CD4-positive, CD25-positive, alpha-beta regulatory T cell (primary cell): ENCODE measurements at regions not wholly inside any gene's neighbourhood (a gene's known extent, or its start where the extent isn't known, plus 50 kb on each side); places are given as distances from the start of the nearest gene placed in this dataset.

Source experiments
- ATAC-seq, 2 donors: fragments of 150-1000 bp; cut with Tn5 transposase; one replicate each; pipeline ENCODE4 v1.10.0; 2021; ENCODE audit warnings: low read depth in 2 of 2, moderate number of reproducible peaks in 2 of 2, moderate library complexity in 1 of 2
- DNase-seq, 3 donors: peaks; one replicate each; pipeline versions ENCODE4 v3.0.0 to v3.0.0-alpha.2; 2012 to 2022; ENCODE audit warnings: mixed read lengths in 1 of 3
- H3K27ac ChIP-seq: one replicate; pipeline ENCODE4 v1.7.0; 2013; ENCODE audit warnings: mild to moderate bottlenecking, low read length; ENCODE audit not compliant: insufficient read depth, poor library complexity, severe bottlenecking
- H3K27me3 ChIP-seq: one replicate; pipeline ENCODE4 v1.7.0; 2013; ENCODE audit warnings: low read length; ENCODE audit not compliant: control insufficient read depth, insufficient read depth
- H3K36me3 ChIP-seq: one replicate; pipeline ENCODE4 v1.7.0; 2013; ENCODE audit warnings: mild to moderate bottlenecking, low read length, moderate library complexity; ENCODE audit not compliant: control insufficient read depth, insufficient read depth
- H3K4me1 ChIP-seq: 2 replicates; pipeline ENCODE4 v1.7.0; 2013; ENCODE audit warnings: mild to moderate bottlenecking, low read length; ENCODE audit not compliant: insufficient read depth, control insufficient read depth, poor library complexity, severe bottlenecking
- H3K4me3 ChIP-seq: one replicate; pipeline ENCODE4 v1.7.0; 2013; ENCODE audit warnings: low read depth, mild to moderate bottlenecking, low read length, moderate library complexity
- H3K9me3 ChIP-seq, 2 experiments: 1 replicate in 1 of 2; 2 replicates in 1 of 2; pipeline ENCODE4 v1.7.0; 2013; ENCODE audit warnings: low read length in 2 of 2, mild to moderate bottlenecking in 1 of 2, moderate library complexity in 1 of 2; ENCODE audit not compliant: control insufficient read depth in 2 of 2
- H3K27ac Mint-ChIP-seq, 3 donors: one replicate each; pipeline ENCODE4 v1.8.0; 2020 to 2022; ENCODE audit warnings: mild to moderate bottlenecking in 3 of 3, mixed read lengths in 3 of 3, moderate library complexity in 2 of 3
- H3K27me3 Mint-ChIP-seq: one replicate; pipeline ENCODE4 v1.8.0; 2022; ENCODE audit warnings: mild to moderate bottlenecking, mixed read lengths
- H3K36me3 Mint-ChIP-seq: one replicate; pipeline ENCODE4 v1.8.0; 2020; ENCODE audit warnings: mixed read lengths
- H3K4me1 Mint-ChIP-seq, 4 donors: one replicate each; pipeline ENCODE4 v1.8.0; 2020 to 2022; ENCODE audit warnings: mixed read lengths in 4 of 4, mild to moderate bottlenecking in 1 of 4
- H3K4me3 Mint-ChIP-seq, 4 donors: one replicate each; pipeline ENCODE4 v1.8.0; 2020 to 2022; ENCODE audit warnings: mild to moderate bottlenecking in 4 of 4, mixed read lengths in 4 of 4, moderate library complexity in 3 of 4
- H3K9me3 Mint-ChIP-seq, 7 donors: one replicate each; pipeline ENCODE4 v1.8.0; 2020 to 2022; ENCODE audit warnings: mixed read lengths in 7 of 7, mild to moderate bottlenecking in 3 of 7, moderate library complexity in 2 of 7

DNA sequence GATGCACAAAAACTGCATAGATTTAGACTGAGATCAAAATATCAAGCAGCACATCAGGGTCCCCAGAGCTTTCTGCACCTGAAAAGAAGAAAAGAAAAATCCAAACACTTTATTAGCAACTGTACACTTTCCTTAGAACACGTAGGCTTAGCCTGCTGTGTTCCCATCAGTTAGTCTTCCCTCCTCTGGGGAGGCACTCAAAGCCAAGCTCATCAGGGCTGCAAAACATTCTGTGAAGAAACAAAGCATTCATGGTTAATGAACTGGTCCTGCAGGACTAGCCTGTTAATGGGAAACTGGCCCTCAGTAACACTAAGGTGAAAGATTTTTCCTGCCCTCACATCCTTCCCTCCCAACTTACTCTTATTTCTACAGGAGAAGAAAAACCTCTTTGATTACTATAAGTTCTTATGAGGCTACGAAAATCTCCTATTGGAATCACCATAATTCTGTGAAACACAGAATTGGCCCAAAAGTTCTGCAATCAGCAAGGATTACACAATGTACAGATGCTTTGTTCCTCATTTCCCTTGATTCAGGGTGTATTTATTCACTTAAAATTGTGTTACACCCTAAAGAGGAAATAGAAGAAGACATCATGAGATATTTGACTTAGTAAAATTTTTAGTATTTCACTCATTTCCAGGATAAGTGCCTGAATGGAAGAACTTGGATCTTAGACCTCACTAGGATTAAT, 901.0 kb upstream of the MAP3K7 start:
- Histone ChIP-seq H3K27me3 (no peaks in the 10 kb centered on the region), H3K9me3 (no peaks in the 10 kb centered on the region), H3K4me1 (no peaks in the 10 kb centered on the region), H3K36me3 (no peaks in the 10 kb centered on the region), H3K27ac (no peak overlapping the region), H3K4me3 (no peak overlapping the region)
- Mint-ChIP-seq H3K27ac (no peak overlapping the region), H3K4me1 (no peaks in the 10 kb centered on the region), H3K27me3 (no peaks in the 10 kb centered on the region), H3K9me3 (peaks cover 0 to 2% (median 0%) of the 10 kb centered on the region in 7 donors), H3K4me3 (no peak overlapping the region), H3K36me3 (no peaks in the 10 kb centered on the region)
- no peak for ATAC-seq
- no peak for DNase-seq

DNA sequence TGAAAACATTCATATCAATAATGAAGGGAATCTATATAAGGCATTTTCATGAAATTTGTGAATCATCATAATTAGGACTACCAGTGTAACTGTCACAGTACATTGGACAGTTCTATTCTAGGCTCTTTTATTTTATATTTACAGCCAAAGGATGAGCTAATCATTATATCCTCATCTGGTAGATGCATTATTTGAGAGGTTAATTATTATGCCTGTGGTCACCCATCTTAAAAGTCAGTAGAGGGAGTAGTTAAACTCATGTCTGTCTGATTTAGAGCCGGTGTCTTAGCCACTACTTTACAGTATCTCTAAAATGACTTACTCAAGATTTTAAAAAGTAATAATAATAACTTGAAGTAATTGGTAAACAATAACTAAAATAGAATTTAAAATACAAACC, 899.3 kb upstream of the MAP3K7 start:
- H3K36me3 ChIP-seq: no peaks in the 10 kb centered on the region
- H3K9me3 ChIP-seq: no peaks in the 10 kb centered on the region
- ATAC-seq (no peak), DNase-seq (no peak)
- no peak overlapping the region for H3K27ac ChIP-seq
- no peaks in the 10 kb centered on the region for H3K4me1 ChIP-seq
- H3K4me1 Mint-ChIP-seq: no peaks in the 10 kb centered on the region
- no peaks in the 10 kb centered on the region for H3K27me3 ChIP-seq
- H3K27me3 Mint-ChIP-seq: no peaks in the 10 kb centered on the region
- H3K9me3 Mint-ChIP-seq: peaks cover 0 to 1% (median 0%) of the 10 kb centered on the region in 7 donors
- H3K36me3 Mint-ChIP-seq: no peaks in the 10 kb centered on the region
- H3K4me3 ChIP-seq: no peak overlapping the region
- H3K4me3 Mint-ChIP-seq: no peak overlapping the region
- no peak overlapping the region for H3K27ac Mint-ChIP-seq

DNA sequence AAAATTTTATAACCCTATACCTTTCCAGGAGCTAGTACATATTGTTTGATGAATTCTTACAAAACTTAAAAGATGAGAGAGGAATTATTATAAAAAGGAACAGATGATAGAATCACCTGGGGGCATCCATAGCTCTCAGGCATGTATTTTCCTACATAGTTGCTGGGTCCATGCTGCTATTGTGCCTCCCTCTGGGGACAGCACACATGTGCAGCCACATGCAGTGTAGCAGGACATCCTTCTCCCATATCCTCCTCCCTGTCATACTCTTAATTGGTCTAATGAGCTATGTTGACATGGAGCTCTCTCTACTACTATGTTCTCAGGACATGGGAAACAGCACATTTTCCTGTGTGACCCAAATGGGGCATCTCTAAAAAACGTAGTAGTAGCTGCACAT, 898.2 kb upstream of the MAP3K7 start:
- Histone ChIP-seq H3K4me3 (no peak overlapping the region), H3K9me3 (no peaks in the 10 kb centered on the region), H3K4me1 (no peaks in the 10 kb centered on the region), H3K27ac (no peak overlapping the region), H3K36me3 (no peaks in the 10 kb centered on the region), H3K27me3 (no peaks in the 10 kb centered on the region)
- Mint-ChIP-seq H3K4me3 (no peak overlapping the region), H3K4me1 (no peaks in the 10 kb centered on the region), H3K9me3 (peaks cover 0 to 1% (median 0%) of the 10 kb centered on the region in 7 donors), H3K27ac (no peak overlapping the region), H3K36me3 (no peaks in the 10 kb centered on the region), H3K27me3 (no peaks in the 10 kb centered on the region)
- DNase-seq (no peak), ATAC-seq (no peak)

DNA sequence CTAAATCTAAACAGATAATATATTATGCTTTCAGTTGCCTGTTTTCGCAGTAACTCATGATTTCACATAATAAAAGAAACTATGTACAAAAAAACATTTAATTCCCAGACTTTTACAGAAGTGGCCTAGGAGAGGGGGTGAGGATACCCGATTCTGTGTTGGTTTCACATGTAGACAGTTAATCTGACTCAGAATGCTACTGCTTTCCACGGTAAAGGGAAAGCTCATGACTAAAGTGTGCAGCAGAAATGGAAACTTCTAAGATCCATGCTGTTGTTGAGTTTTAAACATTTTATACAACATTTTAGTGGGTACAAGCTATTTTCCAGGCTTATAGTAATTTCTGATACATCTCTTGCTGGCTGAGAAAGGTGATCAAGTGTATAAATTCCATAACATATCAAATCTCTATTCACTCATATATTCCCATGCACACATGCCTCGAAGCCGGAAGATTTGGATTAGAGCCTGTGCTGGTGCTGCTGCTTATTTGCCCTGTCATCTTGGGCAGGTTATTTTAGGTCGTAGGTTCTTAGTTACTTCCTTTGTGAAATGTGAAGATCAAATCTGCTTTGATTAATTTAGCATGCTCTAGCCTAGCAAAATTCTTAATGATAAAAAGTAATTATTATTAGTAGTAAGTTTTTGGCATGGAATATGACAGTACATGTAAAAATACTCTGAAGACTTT, 896.7 kb upstream of the MAP3K7 start:
- no peak overlapping the region for H3K4me3 ChIP-seq
- H3K36me3 ChIP-seq: no peaks in the 10 kb centered on the region
- no peaks in the 10 kb centered on the region for H3K27me3 ChIP-seq
- no peaks in the 10 kb centered on the region for H3K27me3 Mint-ChIP-seq
- H3K9me3 ChIP-seq: no peaks in the 10 kb centered on the region
- no peaks in the 10 kb centered on the region for H3K36me3 Mint-ChIP-seq
- peaks cover 0 to 1% (median 0%) of the 10 kb centered on the region in 7 donors for H3K9me3 Mint-ChIP-seq
- H3K4me1 ChIP-seq: no peaks in the 10 kb centered on the region
- H3K4me1 Mint-ChIP-seq: no peaks in the 10 kb centered on the region
- H3K4me3 Mint-ChIP-seq: no peak overlapping the region
- DNase-seq: no peak
- no peak overlapping the region for H3K27ac Mint-ChIP-seq
- ATAC-seq: no peak
- H3K27ac ChIP-seq: no peak overlapping the region

DNA sequence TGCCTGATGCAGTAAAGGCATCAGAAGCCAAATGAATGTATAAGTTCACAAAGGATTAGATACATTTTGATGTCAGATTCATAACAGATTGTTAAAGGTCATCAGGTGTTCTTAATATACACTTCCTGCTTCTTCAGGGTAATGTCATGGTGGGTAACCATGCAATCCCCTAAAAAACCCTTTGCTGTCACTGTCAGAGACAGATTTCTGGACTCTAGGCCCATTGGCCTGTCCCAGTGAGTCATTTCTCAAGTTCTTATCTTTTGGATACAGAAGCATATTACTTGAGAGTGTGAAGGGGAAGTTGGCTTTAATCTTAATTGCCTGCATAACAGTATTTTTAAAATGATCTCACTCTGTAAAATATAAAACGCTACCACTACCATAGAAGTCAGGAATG, 895.6 kb upstream of the MAP3K7 start:
- Histone ChIP-seq H3K4me3 (no peak overlapping the region), H3K9me3 (no peaks in the 10 kb centered on the region), H3K36me3 (no peaks in the 10 kb centered on the region), H3K4me1 (no peaks in the 10 kb centered on the region), H3K27me3 (no peaks in the 10 kb centered on the region), H3K27ac (no peak overlapping the region)
- Mint-ChIP-seq H3K4me3 (no peak overlapping the region), H3K27ac (no peak overlapping the region), H3K4me1 (no peaks in the 10 kb centered on the region), H3K36me3 (no peaks in the 10 kb centered on the region), H3K27me3 (no peaks in the 10 kb centered on the region), H3K9me3 (peaks cover 0 to 7% (median 2%) of the 10 kb centered on the region in 7 donors)
- DNase-seq (no peak), ATAC-seq (no peak)

DNA sequence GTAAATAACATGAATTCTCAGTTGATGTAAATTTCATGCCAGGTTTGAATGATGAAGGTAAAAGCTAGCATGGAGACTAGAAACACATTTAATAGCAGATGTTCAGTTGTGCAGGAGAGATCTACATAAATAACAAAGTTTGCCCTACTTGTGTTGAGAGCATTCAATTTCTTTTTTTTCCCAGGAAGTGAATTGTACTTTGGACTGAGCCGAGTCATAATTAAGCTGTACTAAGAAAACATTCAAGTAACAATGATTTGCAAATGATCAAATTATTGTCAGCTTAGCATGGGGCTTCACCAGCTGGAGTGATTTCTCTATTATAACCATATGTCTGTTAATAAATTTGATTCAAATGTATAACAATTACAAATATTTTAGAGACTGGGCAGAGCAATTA, 893.5 kb upstream of the MAP3K7 start:
- H3K36me3 ChIP-seq: no peaks in the 10 kb centered on the region
- no peaks in the 10 kb centered on the region for H3K9me3 ChIP-seq
- no peak overlapping the region for H3K4me3 ChIP-seq
- ATAC-seq (no peak), DNase-seq (no peak)
- H3K4me1 ChIP-seq: no peaks in the 10 kb centered on the region
- H3K4me1 Mint-ChIP-seq: no peaks in the 10 kb centered on the region
- H3K4me3 Mint-ChIP-seq: no peak overlapping the region
- no peaks in the 10 kb centered on the region for H3K36me3 Mint-ChIP-seq
- no peak overlapping the region for H3K27ac ChIP-seq
- H3K27me3 Mint-ChIP-seq: no peaks in the 10 kb centered on the region
- H3K27ac Mint-ChIP-seq: no peak overlapping the region
- no peaks in the 10 kb centered on the region for H3K27me3 ChIP-seq
- peaks cover 0 to 8% (median 2%) of the 10 kb centered on the region in 7 donors for H3K9me3 Mint-ChIP-seq

DNA sequence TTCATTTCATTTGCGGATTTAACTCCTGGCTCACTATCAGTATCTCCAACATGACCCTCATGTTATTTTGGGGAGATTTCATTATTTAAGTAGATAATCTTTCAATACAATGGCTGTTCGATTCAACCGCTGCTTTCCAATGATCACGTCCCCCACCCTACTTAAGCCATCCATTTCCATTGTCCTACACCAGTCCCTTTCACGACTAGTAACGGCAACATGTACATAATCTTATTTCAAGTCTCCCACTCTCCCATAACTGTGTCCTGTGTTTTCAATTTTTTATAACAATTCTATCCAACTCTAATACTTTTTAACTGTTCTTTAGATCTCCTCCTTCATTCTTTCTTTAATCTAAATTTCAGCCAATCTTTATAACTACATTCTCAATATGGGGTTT, 890.8 kb upstream of the MAP3K7 start:
- H3K36me3 Mint-ChIP-seq: no peaks in the 10 kb centered on the region
- H3K4me3 ChIP-seq: no peak overlapping the region
- no peak overlapping the region for H3K27ac ChIP-seq
- H3K4me1 Mint-ChIP-seq: no peaks in the 10 kb centered on the region
- no peak overlapping the region for H3K4me3 Mint-ChIP-seq
- no peaks in the 10 kb centered on the region for H3K27me3 ChIP-seq
- H3K9me3 Mint-ChIP-seq: peaks cover 0 to 14% (median 2%) of the 10 kb centered on the region in 7 donors
- ATAC-seq: no peak
- H3K27me3 Mint-ChIP-seq: no peaks in the 10 kb centered on the region
- DNase-seq: no peak
- H3K4me1 ChIP-seq: no peaks in the 10 kb centered on the region
- H3K36me3 ChIP-seq: no peaks in the 10 kb centered on the region
- no peak overlapping the region for H3K27ac Mint-ChIP-seq
- H3K9me3 ChIP-seq: no peaks in the 10 kb centered on the region

DNA sequence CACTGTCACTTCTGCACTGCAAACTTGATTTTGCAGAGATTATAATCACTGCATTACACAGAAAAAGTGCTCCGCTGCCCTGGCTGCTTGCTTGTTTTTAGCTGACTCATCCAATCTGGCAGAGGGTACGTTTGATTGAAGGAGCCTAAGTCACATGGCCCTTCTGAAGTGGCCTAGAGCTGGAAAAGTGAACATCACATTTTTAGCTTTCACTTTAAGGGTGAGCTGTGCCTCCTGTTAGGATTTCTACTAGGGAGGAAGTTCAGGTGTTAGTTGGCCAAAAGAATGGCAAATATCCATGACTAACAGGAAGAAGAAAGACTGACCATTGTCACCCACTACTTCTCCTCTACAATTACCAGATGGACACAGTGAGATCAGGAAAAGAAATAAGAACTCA, 889.1 kb upstream of the MAP3K7 start:
- H3K4me1 Mint-ChIP-seq: no peaks in the 10 kb centered on the region
- ATAC-seq (no peak), DNase-seq (no peak)
- H3K27ac ChIP-seq: no peak overlapping the region
- H3K4me3 Mint-ChIP-seq: no peak overlapping the region
- H3K9me3 Mint-ChIP-seq: peaks cover 0 to 14% (median 2%) of the 10 kb centered on the region in 7 donors
- no peaks in the 10 kb centered on the region for H3K36me3 ChIP-seq
- H3K36me3 Mint-ChIP-seq: no peaks in the 10 kb centered on the region
- H3K27ac Mint-ChIP-seq: no peak overlapping the region
- no peaks in the 10 kb centered on the region for H3K27me3 ChIP-seq
- H3K4me3 ChIP-seq: no peak overlapping the region
- H3K9me3 ChIP-seq: no peaks in the 10 kb centered on the region
- no peaks in the 10 kb centered on the region for H3K27me3 Mint-ChIP-seq
- no peaks in the 10 kb centered on the region for H3K4me1 ChIP-seq
